NT2/D1 (cell line): ENCODE measurements at regions not wholly inside any gene's neighbourhood (a gene's known extent, or its start where the extent isn't known, plus 50 kb on each side); places are given as distances from the start of the nearest gene placed in this dataset.

ENCODE experiments used
- YY1 ChIP-seq: IDR thresholded peaks from 2 replicates; pipeline ENCODE4 v1.6.1; 2011; ENCODE audit not compliant: insufficient read length, insufficient read depth
- ZNF274 ChIP-seq: IDR thresholded peaks from 2 replicates; pipeline ENCODE4 v1.6.1; 2011; ENCODE audit warnings: mild to moderate bottlenecking, low read depth, low read length

DNA sequence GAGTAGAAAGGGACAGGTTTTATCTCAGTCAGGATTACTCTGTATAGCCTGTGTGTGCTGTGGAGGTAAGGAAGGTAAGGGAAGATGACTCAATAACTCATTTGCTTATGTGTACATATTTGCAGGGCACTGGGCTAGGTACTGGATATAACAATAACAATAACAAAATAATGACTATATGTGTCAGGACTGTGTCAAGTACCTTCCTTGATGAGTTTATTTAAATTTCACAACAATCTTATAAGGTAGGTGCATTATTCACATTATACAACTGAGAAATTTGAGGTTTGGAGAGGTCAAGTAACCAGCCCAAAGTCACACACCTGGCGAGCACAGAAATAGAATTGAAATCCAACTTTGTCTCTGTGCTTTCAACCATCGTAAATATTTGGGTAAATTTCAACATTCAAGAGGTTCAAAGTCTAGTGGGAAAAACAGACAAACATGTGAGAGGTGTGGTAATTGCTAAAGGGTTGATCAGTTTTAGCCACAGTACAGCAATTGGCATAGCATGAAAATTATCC, 131.8 kb downstream of the APIP start:
- TF ChIP-seq YY1 (no peak), ZNF274 (no peak)
